H1 (cell line): ENCODE measurements at regions not wholly inside any gene's neighbourhood (a gene's known extent, or its start where the extent isn't known, plus 50 kb on each side); places are given as distances from the start of the nearest gene placed in this dataset.

Experiments used
- CTCF ChIA-PET: fragments of 300-600 bp; sonication (Branson Sonifier 250); formaldehyde crosslinking; loops from one replicate; lab custom pipeline; 2021; ENCODE audit not compliant: partially characterized antibody; lab: Charles Lee
- POLR2A ChIA-PET: fragments of 300-600 bp; sonication (Branson Sonifier 250); formaldehyde crosslinking; loops from one replicate; lab custom pipeline; 2021; ENCODE audit warnings: inconsistent platforms; ENCODE audit not compliant: partially characterized antibody; lab: Charles Lee
- DNase-seq, 2 experiments: peaks; one replicate each; pipeline versions ENCODE4 v3.0.0 to v3.0.0-alpha.2; 2010 to 2022; ENCODE audit warnings: low spot score in 2 of 2, low read depth in 1 of 2, mixed read lengths in 1 of 2
- FAIRE-seq: peaks from 2 replicates; lab custom pipeline; 2011; peaks lifted over from hg19 to GRCh38; lab: Jason Lieb, UNC
- H2AFZ ChIP-seq: 2 replicates; pipeline ENCODE4 v1.8.1; 2012; ENCODE audit warnings: low read length, inconsistent platforms
- H2AK5ac ChIP-seq: 2 replicates; pipeline ENCODE4 v1.6.1; 2013; ENCODE audit warnings: low read depth, low read length
- H2BK120ac ChIP-seq: replicated peaks from 2 replicates; pipeline ENCODE3; 2013; ENCODE audit warnings: low read depth, low read length, inconsistent platforms
- H2BK12ac ChIP-seq: 2 replicates; pipeline ENCODE4 v1.6.1; 2013; ENCODE audit warnings: low read depth, low read length
- H2BK15ac ChIP-seq: 2 replicates; pipeline ENCODE4 v1.6.1; 2013; ENCODE audit warnings: low read length
- H2BK20ac ChIP-seq: 2 replicates; pipeline ENCODE4 v1.6.1; 2013; ENCODE audit warnings: low read length
- H2BK5ac ChIP-seq: 2 replicates; pipeline ENCODE4 v1.6.1; 2013; ENCODE audit warnings: low read depth, low read length
- H3K14ac ChIP-seq: 2 replicates; pipeline ENCODE4 v1.6.1; 2013; ENCODE audit warnings: inconsistent platforms; ENCODE audit not compliant: insufficient read length
- H3K18ac ChIP-seq: 2 replicates; pipeline ENCODE4 v1.6.1; 2013; ENCODE audit warnings: low read length; ENCODE audit errors: extremely low read depth
- H3K23ac ChIP-seq: 2 replicates; pipeline ENCODE4 v1.6.1; 2013; ENCODE audit warnings: inconsistent platforms; ENCODE audit not compliant: insufficient read length
- H3K23me2 ChIP-seq: 2 replicates; pipeline ENCODE4 v1.6.1; 2013; ENCODE audit warnings: low read depth, low read length
- H3K27ac ChIP-seq: 2 replicates; pipeline ENCODE4 v1.6.1; 2011; ENCODE audit warnings: low read depth, low read length, inconsistent platforms
- H3K27me3 ChIP-seq, 4 experiments: replicated peaks in 1 of 4; 1 replicate in 1 of 4; 2 replicates in 3 of 4; pipeline versions ENCODE4 v1.6.1 to v1.8.1; 2011 to 2013; ENCODE audit warnings: low read length in 3 of 4, mild to moderate bottlenecking in 3 of 4, inconsistent platforms in 2 of 4, mixed read lengths in 2 of 4, moderate library complexity in 1 of 4; ENCODE audit not compliant: control insufficient read depth in 3 of 4, insufficient read depth in 3 of 4; ENCODE audit errors: extremely low read depth in 1 of 4
- H3K36me3 ChIP-seq, 4 experiments: 2 replicates each; pipeline versions ENCODE4 v1.6.1 to v1.8.1; 2011 to 2013; ENCODE audit warnings: mild to moderate bottlenecking in 4 of 4, low read length in 3 of 4, moderate library complexity in 2 of 4, control low read depth in 1 of 4, inconsistent platforms in 1 of 4; ENCODE audit not compliant: insufficient read depth in 4 of 4, control insufficient read depth in 2 of 4
- H3K4ac ChIP-seq: replicated peaks from 2 replicates; pipeline ENCODE3; 2013; ENCODE audit warnings: low read length, low read depth, mixed read lengths, inconsistent platforms; ENCODE audit not compliant: insufficient read length
- H3K4me1 ChIP-seq, 4 experiments: replicated peaks in 1 of 4; 1 replicate in 1 of 4; 2 replicates in 3 of 4; pipeline versions ENCODE4 v1.6.1 to v1.8.1; 2011 to 2013; ENCODE audit warnings: low read length in 3 of 4, inconsistent platforms in 2 of 4, mixed read lengths in 1 of 4; ENCODE audit not compliant: insufficient read depth in 4 of 4, control insufficient read depth in 3 of 4
- H3K4me2 ChIP-seq, 2 experiments: 2 replicates each; pipeline versions ENCODE4 v1.6.1 to v1.8.1; 2011 to 2013; ENCODE audit warnings: low read depth in 2 of 2, low read length in 2 of 2, control low read depth in 1 of 2, inconsistent platforms in 1 of 2, mild to moderate bottlenecking in 1 of 2; ENCODE audit not compliant: insufficient read depth in 1 of 2
- H3K4me3 ChIP-seq, 4 experiments: fragments of 200-600, 300-600 bp in 1 of 4; sonication (generic), shearing (Covaris generic), sonication (Bioruptor Twin) in 1 of 4; 2 replicates each; pipeline versions ENCODE4 v1.5.1 to v1.8.1; 2011 to 2016; ENCODE audit warnings: low read length in 4 of 4, low read depth in 3 of 4, control low read depth in 2 of 4, inconsistent platforms in 2 of 4, mild to moderate bottlenecking in 2 of 4, mixed read lengths in 1 of 4, moderate library complexity in 1 of 4; ENCODE audit not compliant: insufficient read depth in 2 of 4; ENCODE audit errors: extremely low read depth in 1 of 4
- H3K56ac ChIP-seq: replicated peaks from 2 replicates; pipeline ENCODE3; 2013; ENCODE audit warnings: low read depth, mild to moderate bottlenecking, mixed read lengths, low read length, inconsistent platforms; ENCODE audit not compliant: insufficient read length
- H3K79me1 ChIP-seq: 2 replicates; pipeline ENCODE4 v1.6.1; 2013; ENCODE audit warnings: low read depth, low read length, control low read depth
- H3K79me2 ChIP-seq, 2 experiments: 2 replicates each; pipeline versions ENCODE4 v1.6.1 to v1.8.1; 2012 to 2013; ENCODE audit warnings: low read length in 2 of 2, mild to moderate bottlenecking in 2 of 2, inconsistent platforms in 1 of 2; ENCODE audit not compliant: insufficient read depth in 2 of 2, control insufficient read depth in 1 of 2
- H3K9ac ChIP-seq, 4 experiments: replicated peaks in 1 of 4; 1 replicate in 1 of 4; 2 replicates in 3 of 4; pipeline versions ENCODE4 v1.6.1 to v1.8.1; 2011 to 2013; ENCODE audit warnings: low read depth in 3 of 4, low read length in 3 of 4, control low read depth in 2 of 4, mild to moderate bottlenecking in 2 of 4, moderate library complexity in 2 of 4, inconsistent platforms in 1 of 4; ENCODE audit errors: extremely low read depth in 1 of 4
- H3K9me3 ChIP-seq, 2 experiments: 2 replicates each; pipeline versions ENCODE4 v1.6.1 to v1.8.1; 2012 to 2013; ENCODE audit warnings: mild to moderate bottlenecking in 2 of 2, moderate library complexity in 2 of 2, control low read depth in 1 of 2, inconsistent platforms in 1 of 2, low read depth in 1 of 2, low read length in 1 of 2, mixed read lengths in 1 of 2; ENCODE audit not compliant: insufficient read depth in 2 of 2
- H4K20me1 ChIP-seq, 2 experiments: replicated peaks in 1 of 2; 2 replicates each; pipeline versions ENCODE3 to v1.8.1; 2011 to 2013; ENCODE audit warnings: inconsistent platforms in 2 of 2, low read length in 2 of 2, mild to moderate bottlenecking in 1 of 2; ENCODE audit not compliant: insufficient read depth in 2 of 2, control insufficient read depth in 1 of 2
- H4K5ac ChIP-seq: 2 replicates; pipeline ENCODE4 v1.6.1; 2013; ENCODE audit warnings: low read length, low read depth, mixed read lengths, inconsistent platforms; ENCODE audit not compliant: insufficient read length
- H4K8ac ChIP-seq: 2 replicates; pipeline ENCODE4 v1.8.0; 2013; ENCODE audit warnings: mild to moderate bottlenecking, moderate library complexity, low read length, inconsistent platforms; ENCODE audit not compliant: insufficient read depth; ENCODE audit errors: extremely low read depth
- H4K91ac ChIP-seq: replicated peaks from 2 replicates; pipeline ENCODE3; 2013; ENCODE audit warnings: low read length, mixed read lengths, inconsistent platforms; ENCODE audit not compliant: insufficient read length
- ASH2L ChIP-seq: fragments of 200-600, 300-600 bp; sonication (generic); IDR thresholded peaks from one replicate; pipeline ENCODE4 v1.7.1; 2017; ENCODE audit warnings: low read length
- ATF2 ChIP-seq: IDR thresholded peaks from 2 replicates; pipeline ENCODE4 v1.6.1; 2012; ENCODE audit warnings: low read length, inconsistent platforms
- CBX8 ChIP-seq: fragments of 300-800, 300-1000 bp; sonication (generic); IDR thresholded peaks from 2 replicates; pipeline ENCODE4 v1.7.1; 2016; ENCODE audit warnings: low read depth, low read length, borderline replicate concordance
- CTCF ChIP-seq, 3 experiments: IDR thresholded peaks; 1 replicate in 2 of 3; 2 replicates in 1 of 3; pipeline versions ENCODE4 v1.5.1 to v1.6.1; 2011; ENCODE audit warnings: low read length in 3 of 3, mild to moderate bottlenecking in 3 of 3, inconsistent platforms in 2 of 3, low read depth in 1 of 3, moderate library complexity in 1 of 3; ENCODE audit not compliant: insufficient read depth in 1 of 3; ENCODE audit errors: control extremely low read depth in 1 of 3
- EZH2 ChIP-seq: fragments of 200-600 bp; sonication (generic); IDR thresholded peaks from 2 replicates; pipeline ENCODE4 v1.7.1; 2012; ENCODE audit warnings: low read depth, mild to moderate bottlenecking, moderate library complexity, low read length, inconsistent platforms; ENCODE audit not compliant: severe bottlenecking
- RAD21 ChIP-seq, 2 experiments: IDR thresholded peaks in 1 of 2; conservative IDR thresholded peaks in 1 of 2; 2 replicates each; pipeline ENCODE4 v1.6.1; 2011; ENCODE audit warnings: low read depth in 2 of 2, low read length in 2 of 2, improper control_type of control experiment in 1 of 2, inconsistent platforms in 1 of 2, mild to moderate bottlenecking in 1 of 2, moderate library complexity in 1 of 2
- SIN3A ChIP-seq, 2 experiments: IDR thresholded peaks in 1 of 2; conservative IDR thresholded peaks in 1 of 2; 2 replicates each; pipeline ENCODE4 v1.6.1; 2011 to 2012; ENCODE audit warnings: low read length in 2 of 2, improper control_type of control experiment in 1 of 2, low read depth in 1 of 2, mild to moderate bottlenecking in 1 of 2
- SIX5 ChIP-seq: IDR thresholded peaks from 2 replicates; pipeline ENCODE4 v1.6.1; 2011; ENCODE audit warnings: mild to moderate bottlenecking, low read depth, low read length
- TBP ChIP-seq: IDR thresholded peaks from 2 replicates; pipeline ENCODE4 v1.6.1; 2011; ENCODE audit warnings: low read depth, low read length, improper control_type of control experiment
- WGBS, 2 experiments: shearing (Covaris generic) in 1 of 2; methylation state at CpG; one replicate each; pipeline versions ENCODE4 v1.1.6 to v1.1.7; 2013 to 2015; ENCODE audit warnings: low lambda C conversion rate in 2 of 2, mixed read lengths in 2 of 2, inconsistent platforms in 1 of 2, low coverage in 1 of 2, missing lambda C conversion rate in 1 of 2; ENCODE audit not compliant: insufficient replicate concordance in 2 of 2, insufficient coverage in 1 of 2, insufficient read length in 1 of 2; ENCODE audit errors: extremely low coverage in 1 of 2, missing lambda C conversion rate in 1 of 2; 5-methylcytosine and 5-hydroxymethylcytosine counted together

- Histone ChIP-seq H3K27me3 (no peaks in the 10 kb centered on the region; a peak in 1 of 7 replicates), H3K9me3 (no peaks in the 10 kb centered on the region), H4K20me1 (no peaks in the 10 kb centered on the region), H4K8ac (no peak overlapping the region), H2AFZ (no peak overlapping the region), H3K56ac (no peak overlapping the region), H2BK12ac (no peak overlapping the region; the same call in 1 of the 2 replicates), H3K23ac (no peak overlapping the region), H3K9ac (no peak overlapping the region), H2BK15ac (no peak overlapping the region), H3K4me3 (no peak overlapping the region), H4K5ac (no peak overlapping the region), H3K4ac (no peak overlapping the region), H2BK20ac (no peak overlapping the region), H2AK5ac (no peak overlapping the region), H3K79me1 (no peaks in the 10 kb centered on the region), H3K14ac (no peak overlapping the region), H3K4me1 (peaks cover 3 to 11% (median 5%) of the 10 kb centered on the region in 4 experiments; a peak in 6 of 7 replicates), H3K79me2 (no peaks in the 10 kb centered on the region), H2BK120ac (no peak overlapping the region), H3K18ac (no peak overlapping the region), H3K36me3 (no peaks in the 10 kb centered on the region), H3K27ac (no peak overlapping the region), H3K23me2 (0 out of 2 replicates have a peak, but pooled peaks cover 2% of the 10 kb centered on the region), H3K4me2 (no peak overlapping the region), H2BK5ac (no peak overlapping the region), H4K91ac (peak overlapping the region; percentile 38)
- WGBS, 2 experiments = 82% methylated on average over 5 of the region's 5 CpGs; no CpG with 5 or more reads in 1 of the 2 experiments
- FAIRE-seq (no peak), DNase-seq (no peak)
- ChIA-PET POLR2A (no interaction called here), CTCF (interaction anchor here (1.4 kb wide), 1 partner anchor 11 kb away, joined by 6 read pairs; no protein-coding TSS in a partner anchor)
- no peak for TF ChIP-seq ATF2
- TF ChIP-seq CBX8 = no peak
- TF ChIP-seq SIN3A (conservative IDR thresholded peaks at IDR 0.05 in 1 of 2, IDR thresholded peaks at IDR 0.05 in 1 of 2; ENCODE audit: low read depth in 1 of 2, low read length in 2 of 2) = no peak
- TF ChIP-seq EZH2 = no peak
- no peak for TF ChIP-seq SIX5
- no peak for TF ChIP-seq TBP
- no peak for TF ChIP-seq ASH2L
- no peak for TF ChIP-seq CTCF (IDR thresholded peaks at IDR 0.05; ENCODE audit: control extremely low read depth in 1 of 3, insufficient read depth in 1 of 3, low read depth in 1 of 3, low read length in 3 of 3)
- no peak for TF ChIP-seq RAD21 (IDR thresholded peaks at IDR 0.05 in 1 of 2, conservative IDR thresholded peaks at IDR 0.05 in 1 of 2; ENCODE audit: low read depth in 2 of 2, low read length in 2 of 2)
Observed at GRCh38 chr1:38340409-38340808, 293.8 kb upstream of the POU3F1 start.
